ENCODE measurements at regions not wholly inside any gene's neighbourhood (a gene's known extent, or its start where the extent isn't known, plus 50 kb on each side); places are given as distances from the start of the nearest gene placed in this dataset.

DNA sequence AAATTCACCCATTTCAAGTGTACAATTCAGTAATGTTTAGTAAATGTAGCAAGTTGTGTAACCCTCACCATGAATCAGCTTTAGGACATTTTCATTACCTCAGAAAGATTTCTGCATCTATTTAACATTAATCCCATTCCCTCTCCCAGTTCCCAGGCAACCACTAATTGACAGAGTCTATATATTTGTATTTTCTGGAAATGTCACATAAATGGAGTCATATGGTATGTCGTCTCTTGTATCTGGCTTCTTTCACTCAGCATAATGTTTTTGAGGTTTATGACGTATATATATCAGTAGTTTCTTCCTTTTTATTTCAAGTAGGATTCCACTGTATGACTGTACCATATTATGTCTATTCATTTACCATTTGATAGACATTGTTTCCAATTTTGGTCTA, 199.8 kb downstream of the CYB561 start:
- Histone ChIP-seq H3K27me3 (ENCODE audit: insufficient read depth, low read depth, low read length) (no peaks in the 10 kb centered on the region), H3K4me3 (ENCODE audit: low read length) (no peak overlapping the region), H3K4me2 (ENCODE audit: low read length) (no peak overlapping the region), H3K9ac (ENCODE audit: low read length) (no peak overlapping the region), H3F3A (ENCODE audit: insufficient read depth, low read length, poor library complexity, severe bottlenecking) (no peaks in the 10 kb centered on the region), H3K9me3 (ENCODE audit: low read length) (no peaks in the 10 kb centered on the region), H3K36me3 (ENCODE audit: insufficient read depth, low read length) (no peaks in the 10 kb centered on the region), H3K27ac (ENCODE audit: low read length) (no peak overlapping the region), H4K20me1 (ENCODE audit: insufficient read depth) (no peaks in the 10 kb centered on the region), H2AFZ (ENCODE audit: low read depth, low read length) (no peak overlapping the region), H3K79me2 (replicated peaks; ENCODE audit: insufficient read depth, low read length) (peaks cover 5% of the 10 kb centered on the region), H3K9me2 (ENCODE audit: insufficient read depth, low read length) (no peaks in the 10 kb centered on the region)
- TF ChIP-seq, protein P1, sequence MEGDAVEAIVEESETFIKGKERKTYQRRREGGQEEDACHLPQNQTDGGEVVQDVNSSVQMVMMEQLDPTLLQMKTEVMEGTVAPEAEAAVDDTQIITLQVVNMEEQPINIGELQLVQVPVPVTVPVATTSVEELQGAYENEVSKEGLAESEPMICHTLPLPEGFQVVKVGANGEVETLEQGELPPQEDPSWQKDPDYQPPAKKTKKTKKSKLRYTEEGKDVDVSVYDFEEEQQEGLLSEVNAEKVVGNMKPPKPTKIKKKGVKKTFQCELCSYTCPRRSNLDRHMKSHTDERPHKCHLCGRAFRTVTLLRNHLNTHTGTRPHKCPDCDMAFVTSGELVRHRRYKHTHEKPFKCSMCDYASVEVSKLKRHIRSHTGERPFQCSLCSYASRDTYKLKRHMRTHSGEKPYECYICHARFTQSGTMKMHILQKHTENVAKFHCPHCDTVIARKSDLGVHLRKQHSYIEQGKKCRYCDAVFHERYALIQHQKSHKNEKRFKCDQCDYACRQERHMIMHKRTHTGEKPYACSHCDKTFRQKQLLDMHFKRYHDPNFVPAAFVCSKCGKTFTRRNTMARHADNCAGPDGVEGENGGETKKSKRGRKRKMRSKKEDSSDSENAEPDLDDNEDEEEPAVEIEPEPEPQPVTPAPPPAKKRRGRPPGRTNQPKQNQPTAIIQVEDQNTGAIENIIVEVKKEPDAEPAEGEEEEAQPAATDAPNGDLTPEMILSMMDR (IDR thresholded peaks at IDR 0.05; ENCODE audit: poor library complexity, severe bottlenecking) = no peak
- TF ChIP-seq POLR2AphosphoS5 (IDR thresholded peaks at IDR 0.05) (no peak), MXI1 (conservative IDR thresholded peaks at IDR 0.05; ENCODE audit: poor library complexity, severe bottlenecking) (no peak), EP300 (conservative IDR thresholded peaks at IDR 0.05; ENCODE audit: poor library complexity, severe bottlenecking) (no peak), RAD21 (conservative IDR thresholded peaks at IDR 0.05) (no peak), SMC3 (conservative IDR thresholded peaks at IDR 0.05; ENCODE audit: poor library complexity) (no peak), EZH2 (IDR thresholded peaks at IDR 0.05; ENCODE audit: borderline replicate concordance, insufficient read depth, low read length, poor library complexity, severe bottlenecking) (no peak), TAF1 (IDR thresholded peaks at IDR 0.05; ENCODE audit: low read depth) (no peak)
- TF ChIP-seq, protein P2, sequence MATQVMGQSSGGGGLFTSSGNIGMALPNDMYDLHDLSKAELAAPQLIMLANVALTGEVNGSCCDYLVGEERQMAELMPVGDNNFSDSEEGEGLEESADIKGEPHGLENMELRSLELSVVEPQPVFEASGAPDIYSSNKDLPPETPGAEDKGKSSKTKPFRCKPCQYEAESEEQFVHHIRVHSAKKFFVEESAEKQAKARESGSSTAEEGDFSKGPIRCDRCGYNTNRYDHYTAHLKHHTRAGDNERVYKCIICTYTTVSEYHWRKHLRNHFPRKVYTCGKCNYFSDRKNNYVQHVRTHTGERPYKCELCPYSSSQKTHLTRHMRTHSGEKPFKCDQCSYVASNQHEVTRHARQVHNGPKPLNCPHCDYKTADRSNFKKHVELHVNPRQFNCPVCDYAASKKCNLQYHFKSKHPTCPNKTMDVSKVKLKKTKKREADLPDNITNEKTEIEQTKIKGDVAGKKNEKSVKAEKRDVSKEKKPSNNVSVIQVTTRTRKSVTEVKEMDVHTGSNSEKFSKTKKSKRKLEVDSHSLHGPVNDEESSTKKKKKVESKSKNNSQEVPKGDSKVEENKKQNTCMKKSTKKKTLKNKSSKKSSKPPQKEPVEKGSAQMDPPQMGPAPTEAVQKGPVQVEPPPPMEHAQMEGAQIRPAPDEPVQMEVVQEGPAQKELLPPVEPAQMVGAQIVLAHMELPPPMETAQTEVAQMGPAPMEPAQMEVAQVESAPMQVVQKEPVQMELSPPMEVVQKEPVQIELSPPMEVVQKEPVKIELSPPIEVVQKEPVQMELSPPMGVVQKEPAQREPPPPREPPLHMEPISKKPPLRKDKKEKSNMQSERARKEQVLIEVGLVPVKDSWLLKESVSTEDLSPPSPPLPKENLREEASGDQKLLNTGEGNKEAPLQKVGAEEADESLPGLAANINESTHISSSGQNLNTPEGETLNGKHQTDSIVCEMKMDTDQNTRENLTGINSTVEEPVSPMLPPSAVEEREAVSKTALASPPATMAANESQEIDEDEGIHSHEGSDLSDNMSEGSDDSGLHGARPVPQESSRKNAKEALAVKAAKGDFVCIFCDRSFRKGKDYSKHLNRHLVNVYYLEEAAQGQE (IDR thresholded peaks at IDR 0.05; ENCODE audit: borderline replicate concordance) = no peak

DNA sequence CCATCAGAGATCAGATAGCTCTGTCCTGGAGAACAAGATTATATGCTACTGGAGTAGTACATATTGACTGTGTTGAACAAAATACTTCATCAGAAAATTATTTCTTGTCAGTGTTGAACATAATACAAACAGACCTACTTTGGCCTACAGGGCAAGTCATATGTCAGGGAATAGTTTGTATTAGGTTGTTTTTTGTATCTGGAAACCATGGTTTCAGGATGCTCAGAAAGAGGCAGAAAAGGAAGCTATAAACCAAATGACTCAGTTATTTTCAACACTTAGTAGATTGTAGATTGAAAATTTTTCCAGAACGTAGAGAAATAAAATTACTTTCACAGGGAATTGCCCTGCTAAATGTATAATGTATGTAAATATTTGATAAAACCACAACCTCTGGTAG, 198.4 kb downstream of the CYB561 start:
- Histone ChIP-seq H3K27me3 (ENCODE audit: insufficient read depth, low read depth, low read length) (no peaks in the 10 kb centered on the region), H3K9me3 (ENCODE audit: low read length) (no peaks in the 10 kb centered on the region), H3F3A (ENCODE audit: insufficient read depth, low read length, poor library complexity, severe bottlenecking) (no peaks in the 10 kb centered on the region), H3K27ac (ENCODE audit: low read length) (no peak overlapping the region), H3K4me3 (ENCODE audit: low read length) (no peak overlapping the region), H3K4me2 (ENCODE audit: low read length) (no peak overlapping the region), H4K20me1 (ENCODE audit: insufficient read depth) (peaks cover 3% of the 10 kb centered on the region), H2AFZ (ENCODE audit: low read depth, low read length) (no peak overlapping the region), H3K9ac (ENCODE audit: low read length) (no peak overlapping the region), H3K9me2 (ENCODE audit: insufficient read depth, low read length) (no peaks in the 10 kb centered on the region), H3K36me3 (ENCODE audit: insufficient read depth, low read length) (no peaks in the 10 kb centered on the region), H3K79me2 (replicated peaks; ENCODE audit: insufficient read depth, low read length) (peaks cover 5% of the 10 kb centered on the region)
- TF ChIP-seq SMC3 (conservative IDR thresholded peaks at IDR 0.05; ENCODE audit: poor library complexity) (no peak), POLR2AphosphoS5 (IDR thresholded peaks at IDR 0.05) (no peak), EZH2 (IDR thresholded peaks at IDR 0.05; ENCODE audit: borderline replicate concordance, insufficient read depth, low read length, poor library complexity, severe bottlenecking) (no peak), MXI1 (conservative IDR thresholded peaks at IDR 0.05; ENCODE audit: poor library complexity, severe bottlenecking) (no peak), RAD21 (conservative IDR thresholded peaks at IDR 0.05) (no peak), TAF1 (IDR thresholded peaks at IDR 0.05; ENCODE audit: low read depth) (no peak), EP300 (conservative IDR thresholded peaks at IDR 0.05; ENCODE audit: poor library complexity, severe bottlenecking) (no peak)
- TF ChIP-seq, protein P1 (IDR thresholded peaks at IDR 0.05; ENCODE audit: poor library complexity, severe bottlenecking) = no peak
- TF ChIP-seq, protein P2 (IDR thresholded peaks at IDR 0.05; ENCODE audit: borderline replicate concordance) = no peak
